SK-N-SH treated with all-trans-retinoic acid at 6 μM for 48 hours (cell line): ENCODE measurements at regions not wholly inside any gene's neighbourhood (a gene's known extent, or its start where the extent isn't known, plus 50 kb on each side); places are given as distances from the start of the nearest gene placed in this dataset.

ENCODE experiments used
- ATAC-seq: fragments of 200-7000 bp; cut with Tn5 transposase; 3 replicates; pipeline ENCODE4 v1.9.1; 2020; ENCODE audit warnings: mild to moderate bottlenecking, moderate library complexity
- ARNTL ChIP-seq: fragments of 450-650 bp; formaldehyde crosslinking; IDR thresholded peaks from 2 replicates; pipeline ENCODE4 v1.5.0; 2020; ENCODE audit warnings: low read depth, mild to moderate bottlenecking, moderate library complexity, borderline replicate concordance
- BACH2 ChIP-seq: fragments of 250-450 bp; sonication (Bioruptor Pico); IDR thresholded peaks from 2 replicates; pipeline ENCODE4 v1.9.0; 2021; ENCODE audit warnings: mild to moderate bottlenecking, borderline replicate concordance
- CREB5 ChIP-seq: fragments of 250-450 bp; sonication (Bioruptor Pico); IDR thresholded peaks from 2 replicates; pipeline ENCODE4 v1.5.1; 2020; ENCODE audit warnings: low read depth, mild to moderate bottlenecking, moderate library complexity
- CSDC2 ChIP-seq: fragments of 250-450 bp; sonication (Bioruptor Pico); IDR thresholded peaks from 2 replicates; pipeline ENCODE4 v1.5.0; 2020; ENCODE audit warnings: mild to moderate bottlenecking, moderate library complexity
- CSRNP3 ChIP-seq: fragments of 250-450 bp; sonication (Bioruptor Pico); IDR thresholded peaks from 2 replicates; pipeline ENCODE4 v1.5.1; 2021; ENCODE audit warnings: mild to moderate bottlenecking, moderate library complexity
- ESRRG ChIP-seq: fragments of 250-450 bp; sonication (Bioruptor Pico); IDR thresholded peaks from 2 replicates; pipeline ENCODE4 v1.6.1; 2021; ENCODE audit warnings: mild to moderate bottlenecking
- GLIS3 ChIP-seq: fragments of 250-450 bp; sonication (Bioruptor Pico); IDR thresholded peaks from 2 replicates; pipeline ENCODE4 v1.5.0; 2020; ENCODE audit warnings: mild to moderate bottlenecking, moderate library complexity
- ISL1 ChIP-seq: fragments of 250-450 bp; sonication (Bioruptor Pico); IDR thresholded peaks from 2 replicates; pipeline ENCODE4 v2.1.2; 2022; ENCODE audit warnings: mild to moderate bottlenecking, moderate library complexity
- OSR1 ChIP-seq: fragments of 250-450 bp; sonication (Bioruptor Pico); IDR thresholded peaks from 2 replicates; pipeline ENCODE4 v1.8.0; 2022; ENCODE audit warnings: moderate library complexity, mild to moderate bottlenecking, inconsistent platforms
- POU6F1 ChIP-seq: fragments of 250-450 bp; sonication (Bioruptor Pico); IDR thresholded peaks from 2 replicates; pipeline ENCODE4 v1.8.0; 2021; ENCODE audit warnings: low read depth, mild to moderate bottlenecking, moderate library complexity, borderline replicate concordance
- RARB ChIP-seq: fragments of 250-450 bp; sonication (Bioruptor Pico); IDR thresholded peaks from 2 replicates; pipeline ENCODE4 v1.8.0; 2021; ENCODE audit warnings: mild to moderate bottlenecking, moderate library complexity
- SNAI2 ChIP-seq: fragments of 250-450 bp; sonication (Bioruptor Pico); IDR thresholded peaks from 2 replicates; pipeline ENCODE4 v1.5.0; 2020; ENCODE audit warnings: mild to moderate bottlenecking, moderate library complexity
- TCF4 ChIP-seq: fragments of 250-450 bp; sonication (Bioruptor Pico); IDR thresholded peaks from 2 replicates; pipeline ENCODE4 v1.8.0; 2021; ENCODE audit warnings: mild to moderate bottlenecking, moderate library complexity, borderline replicate concordance
- TOX ChIP-seq: fragments of 250-450 bp; sonication (Bioruptor Pico); IDR thresholded peaks from 2 replicates; pipeline ENCODE4 v1.8.0; 2021; ENCODE audit warnings: mild to moderate bottlenecking, moderate library complexity, borderline replicate concordance
- TSHZ2 ChIP-seq: fragments of 250-450 bp; sonication (Bioruptor Pico); IDR thresholded peaks from 2 replicates; pipeline ENCODE4 v1.5.0; 2020; ENCODE audit warnings: mild to moderate bottlenecking, moderate library complexity
- ZC3H10 ChIP-seq: fragments of 250-450 bp; sonication (Bioruptor Pico); IDR thresholded peaks from 2 replicates; pipeline ENCODE4 v1.5.1; 2021; ENCODE audit warnings: mild to moderate bottlenecking, moderate library complexity
- ZFP3 ChIP-seq: fragments of 250-450 bp; sonication (Bioruptor Pico); IDR thresholded peaks from 2 replicates; pipeline ENCODE4 v1.5.0; 2020; ENCODE audit warnings: mild to moderate bottlenecking, moderate library complexity
- ZFP30 ChIP-seq: fragments of 450-650 bp; formaldehyde crosslinking; IDR thresholded peaks from 2 replicates; pipeline ENCODE4 v1.5.0; 2022; ENCODE audit warnings: mild to moderate bottlenecking, moderate library complexity
- ZNF565 ChIP-seq: fragments of 450-650 bp; formaldehyde crosslinking; conservative IDR thresholded peaks from 2 replicates; pipeline ENCODE4 v1.5.0; 2020; ENCODE audit warnings: low read depth, mild to moderate bottlenecking, moderate library complexity
- TF ChIP-seq, protein P1 (sequence below): fragments of 250-450 bp; sonication (Bioruptor Pico); IDR thresholded peaks from 2 replicates; pipeline ENCODE4 v1.8.0; 2020; ENCODE audit warnings: mild to moderate bottlenecking, moderate library complexity, borderline replicate concordance

DNA sequence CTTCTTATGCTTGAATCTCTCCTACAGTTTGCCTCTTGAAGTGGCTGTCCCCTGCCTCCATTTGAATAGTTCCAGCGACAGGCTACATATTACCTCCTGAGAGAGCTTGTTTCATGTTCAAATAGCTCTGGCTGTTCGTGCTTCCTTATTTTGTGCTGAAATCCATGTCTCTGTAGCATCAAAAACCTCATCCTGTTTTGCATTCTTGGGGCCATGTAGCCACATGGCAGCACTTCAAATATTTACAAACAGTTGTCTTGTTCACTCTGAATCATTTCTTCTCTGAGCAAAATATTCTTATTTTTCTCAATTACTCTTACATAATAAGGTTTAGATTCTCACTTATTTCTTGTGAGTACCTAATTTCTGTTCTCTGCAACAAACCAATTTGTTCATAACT lies 1243.1 kb upstream of the NXPH2 start (continued):
- TF ChIP-seq GLIS3 (no peak), ISL1 (CRISPR knock-in tag) (no peak), ARNTL (no peak), CSRNP3 (no peak), CREB5 (CRISPR knock-in tag) (no peak), CSDC2 (CRISPR knock-in tag) (no peak)

DNA sequence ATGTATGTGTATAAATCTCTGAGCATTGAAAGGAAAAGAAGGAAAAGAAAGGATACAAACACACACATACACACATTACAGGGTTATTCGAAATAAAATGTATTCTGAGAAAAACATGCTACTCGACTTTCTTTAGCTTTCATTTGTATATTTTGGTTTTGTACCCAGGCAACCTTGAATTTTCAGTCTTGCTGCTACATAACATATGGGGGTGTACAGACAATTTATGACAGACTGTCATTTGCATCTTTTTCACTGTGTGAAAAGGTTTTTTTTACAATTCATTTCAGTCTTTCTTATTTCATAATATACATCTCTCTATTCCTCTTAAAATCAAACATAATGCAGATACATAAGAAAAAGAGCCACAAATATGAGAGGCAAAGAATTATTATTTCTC lies 1238.4 kb upstream of the NXPH2 start:
- ATAC-seq = no peak
- TF ChIP-seq CSDC2 (CRISPR knock-in tag) = no peak
- no peak for TF ChIP-seq GLIS3
- TF ChIP-seq ESRRG (CRISPR knock-in tag) = no peak
- TF ChIP-seq RARB (CRISPR knock-in tag) = no peak
- no peak for TF ChIP-seq POU6F1 (CRISPR knock-in tag)
- no peak for TF ChIP-seq SNAI2
- TF ChIP-seq CSRNP3 = no peak
- TF ChIP-seq TCF4 (CRISPR knock-in tag) = no peak
- TF ChIP-seq TSHZ2 = no peak
- no peak for TF ChIP-seq ZNF565 (CRISPR knock-in tag)
- no peak for TF ChIP-seq BACH2 (CRISPR knock-in tag)
- no peak for TF ChIP-seq ZFP30 (CRISPR knock-in tag)
- TF ChIP-seq, all 23 proteins: peak for 0

DNA sequence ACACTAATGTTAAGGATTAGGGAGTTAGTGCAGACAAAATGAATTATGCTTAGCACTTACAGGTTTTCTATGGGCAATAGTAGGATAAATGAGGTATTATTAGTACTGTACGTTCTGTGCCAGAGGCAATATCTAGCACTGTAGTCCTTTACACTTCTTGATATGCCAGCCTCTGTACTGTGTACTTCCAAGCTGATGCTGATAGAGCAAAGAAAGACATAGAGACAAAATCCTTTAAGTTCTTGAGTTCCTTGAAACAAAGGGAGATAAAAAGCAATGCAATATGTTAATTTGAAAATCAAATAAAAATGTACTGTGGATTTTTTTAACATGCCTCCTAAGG lies 1234.0 kb upstream of the NXPH2 start:
- no peak for ATAC-seq
- TF ChIP-seq ZC3H10 (no peak), OSR1 (CRISPR knock-in tag) (no peak), ISL1 (CRISPR knock-in tag) (no peak), ESRRG (CRISPR knock-in tag) (no peak), CREB5 (CRISPR knock-in tag) (no peak), GLIS3 (no peak), TOX (CRISPR knock-in tag) (no peak), ZFP3 (CRISPR knock-in tag) (no peak), POU6F1 (CRISPR knock-in tag) (no peak), RARB (CRISPR knock-in tag) (no peak), ARNTL (no peak)
- TF ChIP-seq, protein P1, sequence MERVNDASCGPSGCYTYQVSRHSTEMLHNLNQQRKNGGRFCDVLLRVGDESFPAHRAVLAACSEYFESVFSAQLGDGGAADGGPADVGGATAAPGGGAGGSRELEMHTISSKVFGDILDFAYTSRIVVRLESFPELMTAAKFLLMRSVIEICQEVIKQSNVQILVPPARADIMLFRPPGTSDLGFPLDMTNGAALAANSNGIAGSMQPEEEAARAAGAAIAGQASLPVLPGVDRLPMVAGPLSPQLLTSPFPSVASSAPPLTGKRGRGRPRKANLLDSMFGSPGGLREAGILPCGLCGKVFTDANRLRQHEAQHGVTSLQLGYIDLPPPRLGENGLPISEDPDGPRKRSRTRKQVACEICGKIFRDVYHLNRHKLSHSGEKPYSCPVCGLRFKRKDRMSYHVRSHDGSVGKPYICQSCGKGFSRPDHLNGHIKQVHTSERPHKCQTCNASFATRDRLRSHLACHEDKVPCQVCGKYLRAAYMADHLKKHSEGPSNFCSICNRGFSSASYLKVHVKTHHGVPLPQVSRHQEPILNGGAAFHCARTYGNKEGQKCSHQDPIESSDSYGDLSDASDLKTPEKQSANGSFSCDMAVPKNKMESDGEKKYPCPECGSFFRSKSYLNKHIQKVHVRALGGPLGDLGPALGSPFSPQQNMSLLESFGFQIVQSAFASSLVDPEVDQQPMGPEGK (CRISPR knock-in tag) = no peak
